GM10248 (cell line): ENCODE measurements at regions not wholly inside any gene's neighbourhood (a gene's known extent, or its start where the extent isn't known, plus 50 kb on each side); places are given as distances from the start of the nearest gene placed in this dataset.

Source experiments
- CTCF ChIA-PET: fragments of 300-600 bp; sonication (Branson Sonifier 250); formaldehyde crosslinking; extraction: SDS; loops from one replicate; lab custom pipeline; 2021; ENCODE audit warnings: antibody characterized with exemption; lab: Yijun Ruan, JAX
- POLR2A ChIA-PET: fragments of 350-650 bp; sonication (Branson Sonifier 250); formaldehyde crosslinking; extraction: SDS; loops from one replicate; lab custom pipeline; 2020; ENCODE audit warnings: antibody characterized with exemption; lab: Yijun Ruan, JAX
- DNase-seq: peaks from one replicate; pipeline ENCODE4 v3.0.0; 2012; ENCODE audit errors: extremely low spot score
- TF ChIP-seq, protein P1 (sequence below): IDR thresholded peaks from 2 replicates; pipeline ENCODE4 v1.5.1; 2012; ENCODE audit warnings: mild to moderate bottlenecking, low read depth; ENCODE audit errors: extremely low read depth, missing control alignments, control extremely low read depth

GRCh38 chr4:155602351-155603140 lies 64.1 kb upstream of the GUCY1A1 start:
- CTCF ChIA-PET, result interaction anchor here (0.7 to 1.7 kb wide), 3 partner anchors 8 to 26 kb away, joined by 3 to 5 read pairs (median 3); no protein-coding TSS in a partner anchor
- POLR2A ChIA-PET, result no interaction called here
- TF ChIP-seq, protein P1, sequence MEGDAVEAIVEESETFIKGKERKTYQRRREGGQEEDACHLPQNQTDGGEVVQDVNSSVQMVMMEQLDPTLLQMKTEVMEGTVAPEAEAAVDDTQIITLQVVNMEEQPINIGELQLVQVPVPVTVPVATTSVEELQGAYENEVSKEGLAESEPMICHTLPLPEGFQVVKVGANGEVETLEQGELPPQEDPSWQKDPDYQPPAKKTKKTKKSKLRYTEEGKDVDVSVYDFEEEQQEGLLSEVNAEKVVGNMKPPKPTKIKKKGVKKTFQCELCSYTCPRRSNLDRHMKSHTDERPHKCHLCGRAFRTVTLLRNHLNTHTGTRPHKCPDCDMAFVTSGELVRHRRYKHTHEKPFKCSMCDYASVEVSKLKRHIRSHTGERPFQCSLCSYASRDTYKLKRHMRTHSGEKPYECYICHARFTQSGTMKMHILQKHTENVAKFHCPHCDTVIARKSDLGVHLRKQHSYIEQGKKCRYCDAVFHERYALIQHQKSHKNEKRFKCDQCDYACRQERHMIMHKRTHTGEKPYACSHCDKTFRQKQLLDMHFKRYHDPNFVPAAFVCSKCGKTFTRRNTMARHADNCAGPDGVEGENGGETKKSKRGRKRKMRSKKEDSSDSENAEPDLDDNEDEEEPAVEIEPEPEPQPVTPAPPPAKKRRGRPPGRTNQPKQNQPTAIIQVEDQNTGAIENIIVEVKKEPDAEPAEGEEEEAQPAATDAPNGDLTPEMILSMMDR, result no peak
- no peak for DNase-seq

DNA sequence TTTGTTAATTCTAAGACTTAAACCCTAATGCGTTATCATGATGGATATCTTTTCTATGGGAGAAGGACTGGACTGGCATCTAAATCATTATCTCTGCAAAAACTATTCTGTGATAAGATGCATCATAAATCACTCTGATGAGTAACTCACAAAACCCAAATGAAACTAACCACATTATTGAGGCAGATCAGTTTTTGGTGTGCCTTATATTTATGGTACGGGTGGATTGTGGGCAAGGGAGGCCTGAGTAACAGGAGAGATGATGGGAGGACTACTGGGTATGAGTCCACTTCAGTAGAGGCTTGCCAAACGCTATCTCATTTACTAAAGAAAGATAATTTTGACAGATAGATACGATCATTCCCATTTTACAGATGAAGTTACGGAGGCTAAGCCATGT lies 66.4 kb upstream of the GUCY1A1 start:
- CTCF ChIA-PET, result no interaction called here
- no peak for DNase-seq
- POLR2A ChIA-PET, result no interaction called here
- TF ChIP-seq, protein P1, result no peak

- DNase-seq, result no peak
- POLR2A ChIA-PET, result no interaction called here
- CTCF ChIA-PET, result no interaction called here
- TF ChIP-seq, protein P1, result no peak
These were observed 67.1 kb upstream of the GUCY1A1 start for GRCh38 chr4:155599596-155599995.

GRCh38 chr4:155599085-155599484 lies 67.6 kb upstream of the GUCY1A1 start:
- no peak for DNase-seq
- POLR2A ChIA-PET, result no interaction called here
- CTCF ChIA-PET, result no interaction called here
- TF ChIP-seq, protein P1, result no peak

GRCh38 chr4:155597933-155598451 lies 68.7 kb upstream of the GUCY1A1 start:
- ChIA-PET CTCF (no interaction called here), POLR2A (no interaction called here)
- TF ChIP-seq, protein P1, result no peak
- no peak for DNase-seq

GRCh38 chr4:155597281-155597680 lies 69.4 kb upstream of the GUCY1A1 start:
- ChIA-PET CTCF (no interaction called here), POLR2A (no interaction called here)
- TF ChIP-seq, protein P1, result no peak
- DNase-seq, result no peak
